ENCODE measurements at regions not wholly inside any gene's neighbourhood (a gene's known extent, or its start where the extent isn't known, plus 50 kb on each side); places are given as distances from the start of the nearest gene placed in this dataset.

DNA sequence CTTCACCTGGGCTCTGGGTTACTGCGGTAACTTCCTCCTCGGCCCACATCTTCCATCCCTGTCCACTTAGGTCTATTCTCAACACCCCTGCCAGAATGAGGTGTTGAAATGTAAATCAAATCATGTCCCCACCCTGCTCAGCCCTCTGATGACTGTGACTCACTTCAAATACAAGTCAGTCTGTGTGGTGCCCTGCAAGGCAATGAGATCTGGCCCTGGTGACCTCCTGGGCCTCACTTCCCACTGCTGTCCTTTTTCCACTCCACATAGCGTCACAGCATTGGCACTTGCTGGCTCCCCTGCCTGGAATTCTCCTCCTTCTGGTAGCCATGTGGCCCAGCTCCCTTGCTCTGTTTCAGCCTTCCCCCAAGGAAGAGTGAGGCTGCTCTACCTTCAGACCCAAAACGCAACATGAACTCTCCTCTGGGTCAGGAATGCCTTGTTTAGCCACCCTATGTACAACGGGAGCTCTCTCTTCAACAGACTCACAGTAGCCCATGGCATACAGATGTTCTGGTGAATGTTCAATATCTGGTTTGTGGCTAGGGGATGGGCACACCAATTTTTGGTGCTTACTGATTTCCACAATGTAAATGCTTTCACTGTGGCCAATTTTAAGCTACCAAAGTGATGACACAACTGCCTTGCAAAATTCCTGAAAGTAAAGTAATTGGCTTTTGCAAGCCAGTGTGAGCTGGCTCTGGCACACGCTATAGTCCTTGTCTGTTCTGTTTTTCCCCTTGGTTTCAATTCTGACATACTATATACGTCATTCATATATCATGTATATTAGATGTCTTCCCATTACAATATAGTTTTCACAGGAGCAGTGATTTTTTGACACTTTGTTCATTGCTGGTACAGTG, 550.3 kb upstream of the HS6ST1 start:
- TF ChIP-seq POLR2AphosphoS5 (IDR thresholded peaks at IDR 0.05; ENCODE audit: low read depth) (no peak), SPI1 (IDR thresholded peaks at IDR 0.05; ENCODE audit: borderline replicate concordance, low read depth) (no peak)
- TF ChIP-seq, protein P1, sequence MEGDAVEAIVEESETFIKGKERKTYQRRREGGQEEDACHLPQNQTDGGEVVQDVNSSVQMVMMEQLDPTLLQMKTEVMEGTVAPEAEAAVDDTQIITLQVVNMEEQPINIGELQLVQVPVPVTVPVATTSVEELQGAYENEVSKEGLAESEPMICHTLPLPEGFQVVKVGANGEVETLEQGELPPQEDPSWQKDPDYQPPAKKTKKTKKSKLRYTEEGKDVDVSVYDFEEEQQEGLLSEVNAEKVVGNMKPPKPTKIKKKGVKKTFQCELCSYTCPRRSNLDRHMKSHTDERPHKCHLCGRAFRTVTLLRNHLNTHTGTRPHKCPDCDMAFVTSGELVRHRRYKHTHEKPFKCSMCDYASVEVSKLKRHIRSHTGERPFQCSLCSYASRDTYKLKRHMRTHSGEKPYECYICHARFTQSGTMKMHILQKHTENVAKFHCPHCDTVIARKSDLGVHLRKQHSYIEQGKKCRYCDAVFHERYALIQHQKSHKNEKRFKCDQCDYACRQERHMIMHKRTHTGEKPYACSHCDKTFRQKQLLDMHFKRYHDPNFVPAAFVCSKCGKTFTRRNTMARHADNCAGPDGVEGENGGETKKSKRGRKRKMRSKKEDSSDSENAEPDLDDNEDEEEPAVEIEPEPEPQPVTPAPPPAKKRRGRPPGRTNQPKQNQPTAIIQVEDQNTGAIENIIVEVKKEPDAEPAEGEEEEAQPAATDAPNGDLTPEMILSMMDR (IDR thresholded peaks at IDR 0.05; ENCODE audit: insufficient read depth, low read length): no peak
- TF ChIP-seq, protein P2, sequence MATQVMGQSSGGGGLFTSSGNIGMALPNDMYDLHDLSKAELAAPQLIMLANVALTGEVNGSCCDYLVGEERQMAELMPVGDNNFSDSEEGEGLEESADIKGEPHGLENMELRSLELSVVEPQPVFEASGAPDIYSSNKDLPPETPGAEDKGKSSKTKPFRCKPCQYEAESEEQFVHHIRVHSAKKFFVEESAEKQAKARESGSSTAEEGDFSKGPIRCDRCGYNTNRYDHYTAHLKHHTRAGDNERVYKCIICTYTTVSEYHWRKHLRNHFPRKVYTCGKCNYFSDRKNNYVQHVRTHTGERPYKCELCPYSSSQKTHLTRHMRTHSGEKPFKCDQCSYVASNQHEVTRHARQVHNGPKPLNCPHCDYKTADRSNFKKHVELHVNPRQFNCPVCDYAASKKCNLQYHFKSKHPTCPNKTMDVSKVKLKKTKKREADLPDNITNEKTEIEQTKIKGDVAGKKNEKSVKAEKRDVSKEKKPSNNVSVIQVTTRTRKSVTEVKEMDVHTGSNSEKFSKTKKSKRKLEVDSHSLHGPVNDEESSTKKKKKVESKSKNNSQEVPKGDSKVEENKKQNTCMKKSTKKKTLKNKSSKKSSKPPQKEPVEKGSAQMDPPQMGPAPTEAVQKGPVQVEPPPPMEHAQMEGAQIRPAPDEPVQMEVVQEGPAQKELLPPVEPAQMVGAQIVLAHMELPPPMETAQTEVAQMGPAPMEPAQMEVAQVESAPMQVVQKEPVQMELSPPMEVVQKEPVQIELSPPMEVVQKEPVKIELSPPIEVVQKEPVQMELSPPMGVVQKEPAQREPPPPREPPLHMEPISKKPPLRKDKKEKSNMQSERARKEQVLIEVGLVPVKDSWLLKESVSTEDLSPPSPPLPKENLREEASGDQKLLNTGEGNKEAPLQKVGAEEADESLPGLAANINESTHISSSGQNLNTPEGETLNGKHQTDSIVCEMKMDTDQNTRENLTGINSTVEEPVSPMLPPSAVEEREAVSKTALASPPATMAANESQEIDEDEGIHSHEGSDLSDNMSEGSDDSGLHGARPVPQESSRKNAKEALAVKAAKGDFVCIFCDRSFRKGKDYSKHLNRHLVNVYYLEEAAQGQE (IDR thresholded peaks at IDR 0.05; ENCODE audit: insufficient replicate concordance, low read depth): no peak
- H3K4me3 ChIP-seq (replicated peaks; ENCODE audit: insufficient read depth, low read length): no peak overlapping the region
- no peak overlapping the region for H3K27ac ChIP-seq (replicated peaks)
- H3K27me3 ChIP-seq (ENCODE audit: insufficient read depth, poor library complexity, severe bottlenecking): peaks cover 6% of the 10 kb centered on the region
- DNase-seq (ENCODE audit: low read depth in 1 of 2, low spot score in 1 of 2): no peak

DNA sequence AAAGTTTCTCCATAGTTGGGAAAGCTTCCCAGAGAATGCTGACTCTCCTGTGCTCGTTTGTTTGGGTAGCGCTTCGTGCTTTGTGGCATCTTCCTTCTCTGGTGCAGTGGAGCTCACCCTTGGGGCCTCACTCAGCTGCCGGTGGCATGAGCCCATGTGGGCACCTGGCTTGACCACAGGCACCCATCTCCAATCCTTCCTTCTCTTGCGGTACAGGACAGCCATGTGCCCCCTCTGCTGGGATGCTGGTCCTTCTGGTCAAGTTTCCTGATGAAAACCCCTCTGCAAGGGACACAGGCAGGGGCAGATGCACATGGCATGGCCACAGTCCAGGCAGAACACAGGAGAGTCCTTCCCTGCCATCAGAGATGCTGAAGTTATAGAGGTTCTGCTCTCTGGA, 555.9 kb upstream of the HS6ST1 start:
- no peak overlapping the region for H3K4me3 ChIP-seq (replicated peaks; ENCODE audit: insufficient read depth, low read length)
- DNase-seq (ENCODE audit: low read depth in 1 of 2, low spot score in 1 of 2): no peak
- peaks cover 7% of the 10 kb centered on the region for H3K27me3 ChIP-seq (ENCODE audit: insufficient read depth, poor library complexity, severe bottlenecking)
- no peak for TF ChIP-seq POLR2AphosphoS5 (IDR thresholded peaks at IDR 0.05; ENCODE audit: low read depth)
- no peak for TF ChIP-seq SPI1 (IDR thresholded peaks at IDR 0.05; ENCODE audit: borderline replicate concordance, low read depth)
- TF ChIP-seq GABPA (IDR thresholded peaks at IDR 0.05; ENCODE audit: low read depth): no peak
- TF ChIP-seq, protein P1 (IDR thresholded peaks at IDR 0.05; ENCODE audit: insufficient read depth, low read length): no peak
- TF ChIP-seq, protein P2 (IDR thresholded peaks at IDR 0.05; ENCODE audit: insufficient replicate concordance, low read depth): no peak
- no peak overlapping the region for H3K27ac ChIP-seq (replicated peaks)

DNA sequence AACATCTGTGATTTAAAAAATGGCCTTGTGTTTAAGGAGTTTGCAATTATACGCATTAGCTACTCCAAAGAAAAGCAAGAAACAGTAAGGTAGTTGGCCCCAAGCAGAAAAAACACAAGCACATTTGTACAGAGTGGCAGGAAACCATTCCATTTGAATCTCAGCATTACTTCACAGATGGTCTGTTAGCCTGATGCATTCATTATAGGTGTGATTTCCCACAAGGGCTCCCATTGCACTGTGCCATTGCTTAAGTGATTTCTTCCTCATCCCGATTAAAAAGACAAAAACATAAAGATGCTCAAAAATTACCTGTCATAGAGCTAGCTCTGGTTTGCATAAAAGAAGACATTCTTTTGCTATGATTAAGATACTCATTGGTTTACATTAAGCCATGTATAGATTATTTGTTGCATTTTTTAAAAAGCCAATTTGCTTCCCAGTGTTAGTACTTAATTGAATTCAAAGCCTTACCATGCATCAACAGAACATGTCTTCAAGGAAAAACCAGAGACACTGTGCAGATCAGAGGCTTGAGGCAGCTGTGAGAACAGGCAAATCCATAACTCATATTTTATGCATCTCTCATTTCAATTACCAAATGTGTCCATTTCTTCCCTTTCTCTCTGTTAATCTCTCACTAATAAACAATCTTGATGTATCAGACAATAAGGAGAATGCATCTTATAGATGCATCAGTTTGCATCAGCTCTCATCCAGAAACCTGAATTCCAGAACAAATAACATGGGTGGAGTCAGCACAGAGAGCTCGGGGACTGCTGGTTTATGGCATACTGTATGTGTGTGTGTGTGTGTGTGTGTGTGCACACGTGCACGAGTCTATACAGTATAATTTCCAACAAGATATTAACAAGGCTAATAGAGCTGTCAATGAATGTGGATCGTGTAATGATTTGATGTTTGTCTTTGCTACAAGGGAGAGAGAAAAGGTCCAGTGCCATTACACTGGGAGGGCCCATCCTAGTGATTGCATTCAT, 558.6 kb upstream of the HS6ST1 start:
- Histone ChIP-seq H3K27me3 (ENCODE audit: insufficient read depth, poor library complexity, severe bottlenecking) (peaks cover 3% of the 10 kb centered on the region), H3K27ac (replicated peaks) (no peak overlapping the region), H3K4me3 (replicated peaks; ENCODE audit: insufficient read depth, low read length) (no peak overlapping the region)
- TF ChIP-seq, protein P2 (IDR thresholded peaks at IDR 0.05; ENCODE audit: insufficient replicate concordance, low read depth): no peak
- no peak for TF ChIP-seq SPI1 (IDR thresholded peaks at IDR 0.05; ENCODE audit: borderline replicate concordance, low read depth)
- DNase-seq (ENCODE audit: low read depth in 1 of 2, low spot score in 1 of 2): no peak

Data from HL-60 (cell line).